ENCODE measurements at regions not wholly inside any gene's neighbourhood (a gene's known extent, or its start where the extent isn't known, plus 50 kb on each side); places are given as distances from the start of the nearest gene placed in this dataset.
"Not testable (repeated sequence)": the region's sequence is repeated elsewhere in the genome, so short reads cannot be mapped to it uniquely, and the experiment has no call there.

DNA sequence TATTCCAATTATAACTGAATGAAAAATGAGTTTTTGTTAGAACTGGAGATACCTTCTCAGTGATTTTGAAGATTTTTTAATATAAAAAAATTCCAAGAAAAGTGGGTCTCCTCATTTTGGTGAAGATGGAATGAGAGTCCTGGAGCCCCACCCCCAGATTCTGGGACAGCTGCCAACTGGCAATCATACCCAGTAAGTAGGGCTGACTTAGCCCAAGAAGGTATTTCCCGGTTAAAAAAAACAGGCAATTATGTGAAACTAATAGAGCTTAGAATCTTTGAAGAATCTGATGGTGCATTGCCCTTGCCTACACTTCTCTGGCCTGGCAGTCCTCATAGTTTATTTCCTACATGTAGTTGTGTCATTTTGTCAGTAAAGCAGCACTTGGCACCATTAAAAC lies 52.8 kb upstream of the VWDE start:
- DNase-seq (ENCODE audit: low read depth in 1 of 2, low spot score in 1 of 2) = no peak

GRCh38 chr7:12458520-12459131 lies 55.0 kb upstream of the VWDE start:
- DNase-seq (ENCODE audit: low read depth in 1 of 2, low spot score in 1 of 2) = peak in 1 of 2 donors; percentile 2

- DNase-seq (ENCODE audit: low read depth in 1 of 2, low spot score in 1 of 2) = no peak
Observed at GRCh38 chr7:12467837-12468236, 64.2 kb upstream of the VWDE start.

GRCh38 chr7:12469568-12469967 lies 65.9 kb upstream of the VWDE start:
- DNase-seq (ENCODE audit: low read depth in 1 of 2, low spot score in 1 of 2) = no peak

GRCh38 chr7:12470930-12471329 lies 67.3 kb upstream of the VWDE start:
- DNase-seq (ENCODE audit: low read depth in 1 of 2, low spot score in 1 of 2) = no peak

GRCh38 chr7:12474035-12474434 lies 70.4 kb upstream of the VWDE start:
- DNase-seq (ENCODE audit: low read depth in 1 of 2, low spot score in 1 of 2) = no peak

DNA sequence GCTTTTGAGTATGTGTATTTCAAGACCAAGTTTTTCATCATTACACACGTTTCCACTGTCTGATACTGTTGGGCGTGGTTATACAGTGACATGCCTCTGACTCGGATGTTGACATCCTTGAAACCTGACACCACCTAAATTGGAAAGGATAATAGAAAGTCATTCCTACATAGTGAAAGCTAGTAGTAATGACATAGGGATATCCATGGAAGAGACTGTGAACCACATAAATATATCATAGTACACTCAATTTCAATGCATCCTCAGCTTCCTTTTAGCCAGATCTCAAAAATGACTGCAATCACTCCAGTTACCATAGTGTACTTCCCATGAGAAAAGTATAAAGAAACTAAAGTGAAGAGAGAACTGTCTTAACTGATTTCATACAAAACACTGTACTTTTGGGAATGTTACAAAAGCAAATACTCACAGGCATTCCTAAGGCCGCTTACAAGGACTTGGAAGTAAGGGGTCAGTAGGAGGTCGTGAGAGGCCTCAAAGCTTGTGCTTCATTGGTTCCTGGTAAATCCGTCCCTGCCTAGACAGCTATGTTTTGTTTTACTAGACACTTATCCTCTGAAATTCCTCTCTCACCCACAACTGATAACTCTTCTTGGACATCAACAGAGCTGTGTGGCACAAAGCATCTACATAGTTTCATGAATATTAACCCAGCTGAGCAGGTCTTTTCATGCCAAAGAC lies 71.8 kb upstream of the VWDE start:
- no peak for DNase-seq (ENCODE audit: low read depth in 1 of 2, low spot score in 1 of 2)

- DNase-seq (ENCODE audit: low read depth in 1 of 2, low spot score in 1 of 2) = no peak
Observed at GRCh38 chr7:12477620-12478019, 74.0 kb upstream of the VWDE start.

GRCh38 chr7:12481722-12482121 lies 78.1 kb upstream of the VWDE start:
- no peak for DNase-seq (ENCODE audit: low read depth in 1 of 2, low spot score in 1 of 2)

- no peak for DNase-seq (ENCODE audit: low read depth in 1 of 2, low spot score in 1 of 2)
Observed at GRCh38 chr7:12485845-12486244, 82.2 kb upstream of the VWDE start.

DNA sequence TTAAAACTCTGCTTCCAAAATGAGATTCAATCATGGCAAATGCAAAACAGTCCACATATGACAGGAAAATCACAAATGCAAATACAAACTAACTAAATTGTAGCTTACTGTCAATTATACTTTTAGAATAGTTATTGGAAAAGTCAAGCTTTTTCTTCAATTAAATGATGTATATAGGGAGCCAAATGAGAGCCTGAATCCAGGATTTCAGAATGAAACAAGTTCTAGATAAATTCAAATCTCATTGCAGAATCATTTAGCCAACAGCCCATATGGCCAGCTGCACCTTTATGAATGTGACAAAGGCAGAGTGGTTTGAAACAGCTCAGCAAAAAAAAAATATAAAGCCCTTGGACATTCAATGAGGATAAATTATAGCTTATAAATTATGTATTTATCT lies 82.2 kb upstream of the SCIN start:
- no peak for DNase-seq (ENCODE audit: low read depth in 1 of 2, low spot score in 1 of 2)

DNA sequence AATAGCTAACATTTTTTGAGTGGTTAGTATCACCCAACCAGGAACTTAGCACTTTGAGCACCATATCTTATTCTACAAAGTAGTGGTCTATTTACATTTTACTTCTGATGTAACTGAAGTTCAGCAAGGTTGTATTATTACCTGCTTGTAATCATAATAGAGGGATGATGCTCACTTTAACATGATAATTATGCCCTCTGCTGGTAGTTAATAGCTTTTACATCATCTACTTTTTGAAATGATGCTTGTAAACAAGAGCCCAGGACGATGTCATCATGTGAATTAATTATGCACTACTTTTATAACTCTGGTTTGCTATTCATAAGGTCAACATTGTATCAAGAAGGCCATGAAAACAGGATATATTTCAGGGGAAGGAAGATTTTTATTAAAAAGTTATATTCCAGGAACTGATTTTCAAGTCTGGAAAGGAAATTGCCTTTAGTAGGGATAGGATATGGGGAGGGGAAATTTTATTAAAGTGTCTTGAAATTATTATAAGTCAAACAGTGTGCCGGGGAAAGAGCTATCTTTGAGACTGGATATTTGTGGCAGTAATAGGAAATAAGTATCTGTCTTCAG lies 80.3 kb upstream of the SCIN start:
- no peak for DNase-seq (ENCODE audit: low read depth in 1 of 2, low spot score in 1 of 2)

DNA sequence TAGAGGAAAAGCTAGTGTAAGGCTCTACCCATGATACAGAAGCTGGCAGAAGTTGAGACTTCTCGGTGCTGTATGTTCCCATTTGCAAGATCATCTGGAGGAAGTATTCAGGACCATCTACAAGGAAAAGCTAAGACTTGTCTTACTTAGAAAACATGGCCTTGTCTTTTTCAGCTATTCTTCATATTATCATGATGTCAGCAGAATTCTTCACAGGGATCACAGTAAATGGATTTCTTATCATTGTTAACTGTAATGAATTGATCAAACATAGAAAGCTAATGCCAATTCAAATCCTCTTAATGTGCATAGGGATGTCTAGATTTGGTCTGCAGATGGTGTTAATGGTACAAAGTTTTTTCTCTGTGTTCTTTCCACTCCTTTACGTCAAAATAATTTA lies 79.6 kb upstream of the SCIN start:
- DNase-seq (ENCODE audit: low read depth in 1 of 2, low spot score in 1 of 2) = no peak

- DNase-seq (ENCODE audit: low read depth in 1 of 2, low spot score in 1 of 2) = no peak
Observed at GRCh38 chr7:12491526-12491925, 79.0 kb upstream of the SCIN start.

DNA sequence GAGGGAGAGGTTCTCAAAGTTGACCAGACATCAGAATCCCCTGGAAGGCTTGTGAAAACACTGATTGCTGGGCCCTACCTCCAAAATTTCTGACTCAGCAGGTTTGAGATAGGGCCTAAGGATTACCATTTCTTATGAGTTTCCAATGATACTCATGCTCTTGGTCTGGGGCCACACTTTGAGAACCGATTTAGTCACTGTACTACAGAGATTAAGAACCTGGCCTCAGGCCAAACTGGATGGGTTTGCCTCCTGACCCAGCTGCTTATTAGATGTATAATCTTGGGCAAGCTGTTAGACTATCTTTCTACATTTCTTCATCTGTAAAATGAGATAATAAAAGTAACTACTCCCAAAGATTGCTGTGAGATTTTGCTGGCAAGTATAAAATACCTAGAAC lies 77.1 kb upstream of the SCIN start:
- no peak for DNase-seq (ENCODE audit: low read depth in 1 of 2, low spot score in 1 of 2)

DNA sequence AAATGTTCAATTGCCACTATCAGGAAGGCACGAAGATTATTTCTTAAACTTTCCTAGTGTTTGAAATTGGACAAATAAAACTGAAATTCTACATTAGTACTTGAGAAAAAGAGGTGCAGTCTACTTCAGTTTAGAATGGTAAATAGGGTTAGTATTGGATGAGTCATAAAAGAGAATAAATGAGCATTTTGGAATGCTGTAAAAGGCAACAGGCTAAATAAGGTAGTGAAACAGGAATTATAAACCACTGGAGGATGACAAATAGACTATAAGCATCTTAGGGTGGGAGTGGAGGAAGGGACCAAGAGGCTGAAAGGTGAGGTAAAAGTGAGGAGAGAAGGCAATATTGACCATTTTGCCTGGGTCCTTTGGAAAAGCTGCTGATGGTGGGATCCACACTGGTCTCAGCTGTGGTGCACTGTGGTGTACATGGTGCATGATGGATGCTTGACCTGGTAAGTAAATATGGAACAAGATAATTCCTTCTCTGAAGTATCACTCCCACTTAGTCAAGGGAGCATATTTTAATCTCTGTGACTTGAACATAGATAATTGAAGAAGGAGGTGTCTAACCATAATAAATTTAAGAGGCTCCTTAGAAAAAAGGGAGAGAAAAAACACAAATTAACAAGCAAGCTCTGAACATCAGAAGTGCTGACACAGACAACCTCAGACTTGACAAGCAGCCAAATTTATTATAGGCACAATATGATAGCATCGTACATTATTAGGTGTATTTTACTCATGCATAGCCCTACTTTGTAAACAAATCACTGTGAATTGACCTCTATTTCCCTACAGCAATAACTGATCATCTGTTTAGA lies 76.4 kb upstream of the SCIN start:
- DNase-seq (ENCODE audit: low read depth in 1 of 2, low spot score in 1 of 2) = no peak

GRCh38 chr7:12494687-12495024 lies 75.9 kb upstream of the SCIN start:
- DNase-seq (ENCODE audit: low read depth in 1 of 2, low spot score in 1 of 2) = no peak

DNA sequence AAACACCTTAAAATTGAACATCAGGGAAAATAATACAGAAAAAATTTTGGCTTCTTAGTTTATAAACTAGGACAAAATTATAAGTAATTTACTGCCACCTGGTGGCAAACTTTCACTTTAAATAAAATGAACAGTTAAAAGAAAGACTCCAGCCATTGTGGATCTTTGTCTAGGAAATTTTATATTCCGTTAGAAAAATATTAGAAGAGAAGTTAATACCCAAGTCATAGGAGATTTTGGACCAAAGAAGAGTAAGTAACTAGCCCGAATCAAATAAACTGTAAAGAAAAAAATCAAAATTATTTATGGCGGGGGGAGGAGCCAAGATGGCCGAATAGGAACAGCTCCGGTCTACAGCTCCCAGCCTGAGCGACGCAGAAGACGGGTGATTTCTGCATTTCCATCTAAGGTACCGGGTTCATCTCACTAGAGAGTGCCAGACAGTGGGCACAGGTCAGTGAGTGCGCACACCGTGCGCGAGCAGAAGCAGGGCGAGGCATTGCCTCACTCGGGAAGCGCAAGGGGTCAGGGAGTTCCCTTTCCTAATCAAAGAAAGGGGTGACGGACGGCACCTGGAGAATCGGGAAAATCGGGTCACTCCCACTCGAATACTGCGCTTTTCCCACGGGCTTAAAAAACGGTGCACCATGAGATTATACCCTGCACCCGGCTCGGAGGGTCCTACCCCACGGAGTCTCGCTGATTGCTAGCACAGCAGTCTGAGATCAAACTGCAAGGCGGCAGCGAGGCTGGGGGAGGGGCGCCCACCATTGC lies 73.4 kb upstream of the SCIN start:
- DNase-seq (ENCODE audit: low read depth in 1 of 2, low spot score in 1 of 2) = not testable (repeated sequence)

- DNase-seq (ENCODE audit: low read depth in 1 of 2, low spot score in 1 of 2) = no peak
Observed at GRCh38 chr7:12504149-12504548, 66.4 kb upstream of the SCIN start.

- no peak for DNase-seq (ENCODE audit: low read depth in 1 of 2, low spot score in 1 of 2)
Observed at GRCh38 chr7:12508005-12508404, 62.5 kb upstream of the SCIN start.

GRCh38 chr7:12508554-12508953 lies 62.0 kb upstream of the SCIN start:
- DNase-seq (ENCODE audit: low read depth in 1 of 2, low spot score in 1 of 2) = no peak

Data from activated CD4-positive, alpha-beta T cell treated with anti-CD3 and anti-CD28 coated beads, Interleukin-2, amount 50 U/mL, for 24 hours (primary cell).